IPS-15b (cell line): ENCODE measurements at regions not wholly inside any gene's neighbourhood (a gene's known extent, or its start where the extent isn't known, plus 50 kb on each side); places are given as distances from the start of the nearest gene placed in this dataset.

Experiments used
- H3K27me3 ChIP-seq: one replicate; pipeline ENCODE4 v1.6.1; 2013; ENCODE audit warnings: low read length; ENCODE audit not compliant: control insufficient read depth, insufficient read depth
- H3K36me3 ChIP-seq: one replicate; pipeline ENCODE4 v1.6.1; 2013; ENCODE audit warnings: low read length; ENCODE audit not compliant: control insufficient read depth, insufficient read depth
- H3K4me1 ChIP-seq: one replicate; pipeline ENCODE4 v1.6.1; 2013; ENCODE audit warnings: mild to moderate bottlenecking, low read length; ENCODE audit not compliant: control insufficient read depth, insufficient read depth
- H3K4me3 ChIP-seq: one replicate; pipeline ENCODE4 v1.5.1; 2013; ENCODE audit warnings: low read depth, low read length
- H3K9ac ChIP-seq: one replicate; pipeline ENCODE4 v1.6.1; 2013; ENCODE audit warnings: low read depth, mild to moderate bottlenecking, low read length
- H3K9me3 ChIP-seq: one replicate; pipeline ENCODE4 v1.6.1; 2013; ENCODE audit warnings: mild to moderate bottlenecking, low read length; ENCODE audit not compliant: control insufficient read depth, insufficient read depth

- no peak overlapping the region for H3K9ac ChIP-seq
- H3K4me3 ChIP-seq = no peak overlapping the region
- no peaks in the 10 kb centered on the region for H3K4me1 ChIP-seq
- no peaks in the 10 kb centered on the region for H3K27me3 ChIP-seq
- H3K9me3 ChIP-seq = no peaks in the 10 kb centered on the region
- no peaks in the 10 kb centered on the region for H3K36me3 ChIP-seq
Observed at GRCh38 chr3:168575750-168576149, 480.0 kb upstream of the GOLIM4 start.

GRCh38 chr3:168574455-168575158, 478.9 kb upstream of the GOLIM4 start:
- no peaks in the 10 kb centered on the region for H3K27me3 ChIP-seq
- H3K4me1 ChIP-seq = no peaks in the 10 kb centered on the region
- H3K36me3 ChIP-seq = no peaks in the 10 kb centered on the region
- H3K4me3 ChIP-seq = no peak overlapping the region
- no peak overlapping the region for H3K9ac ChIP-seq
- H3K9me3 ChIP-seq = no peaks in the 10 kb centered on the region

GRCh38 chr3:168570404-168571155, 474.9 kb upstream of the GOLIM4 start:
- no peak overlapping the region for H3K9ac ChIP-seq
- no peaks in the 10 kb centered on the region for H3K27me3 ChIP-seq
- H3K9me3 ChIP-seq = no peaks in the 10 kb centered on the region
- H3K4me1 ChIP-seq = no peaks in the 10 kb centered on the region
- H3K36me3 ChIP-seq = no peaks in the 10 kb centered on the region
- no peak overlapping the region for H3K4me3 ChIP-seq

GRCh38 chr3:168558728-168559411, 463.1 kb upstream of the GOLIM4 start:
- Histone ChIP-seq H3K36me3 (no peaks in the 10 kb centered on the region), H3K9me3 (no peaks in the 10 kb centered on the region), H3K27me3 (no peaks in the 10 kb centered on the region), H3K4me3 (no peak overlapping the region), H3K4me1 (no peaks in the 10 kb centered on the region), H3K9ac (no peak overlapping the region)

GRCh38 chr3:168552251-168552650, 456.5 kb upstream of the GOLIM4 start:
- H3K27me3 ChIP-seq = no peaks in the 10 kb centered on the region
- H3K9ac ChIP-seq = no peak overlapping the region
- no peaks in the 10 kb centered on the region for H3K4me1 ChIP-seq
- H3K36me3 ChIP-seq = no peaks in the 10 kb centered on the region
- H3K9me3 ChIP-seq = no peaks in the 10 kb centered on the region
- no peak overlapping the region for H3K4me3 ChIP-seq

GRCh38 chr3:168548719-168549118, 453.0 kb upstream of the GOLIM4 start:
- no peaks in the 10 kb centered on the region for H3K36me3 ChIP-seq
- no peak overlapping the region for H3K9ac ChIP-seq
- H3K4me1 ChIP-seq = peaks cover 17% of the 10 kb centered on the region
- H3K4me3 ChIP-seq = no peak overlapping the region
- no peaks in the 10 kb centered on the region for H3K9me3 ChIP-seq
- no peaks in the 10 kb centered on the region for H3K27me3 ChIP-seq

- Histone ChIP-seq H3K9ac (no peak overlapping the region), H3K27me3 (no peaks in the 10 kb centered on the region), H3K36me3 (no peaks in the 10 kb centered on the region), H3K4me1 (peaks cover 22% of the 10 kb centered on the region), H3K9me3 (no peaks in the 10 kb centered on the region), H3K4me3 (no peak overlapping the region)
Observed at GRCh38 chr3:168546707-168547106, 451.0 kb upstream of the GOLIM4 start.

- Histone ChIP-seq H3K9me3 (no peaks in the 10 kb centered on the region), H3K4me3 (no peak overlapping the region)
Observed at GRCh38 chr3:168545591-168545990, 449.9 kb upstream of the GOLIM4 start.

GRCh38 chr3:168544097-168544957, 448.6 kb upstream of the GOLIM4 start:
- H3K9me3 ChIP-seq = no peaks in the 10 kb centered on the region
- no peaks in the 10 kb centered on the region for H3K36me3 ChIP-seq
- no peak overlapping the region for H3K4me3 ChIP-seq
- H3K27me3 ChIP-seq = no peaks in the 10 kb centered on the region
- H3K9ac ChIP-seq = no peak overlapping the region
- peaks cover 22% of the 10 kb centered on the region for H3K4me1 ChIP-seq

More at GRCh38 chr3:168545591-168545990, 449.9 kb upstream of the GOLIM4 start:
- H3K27me3 ChIP-seq = no peaks in the 10 kb centered on the region
- no peak overlapping the region for H3K9ac ChIP-seq
- no peaks in the 10 kb centered on the region for H3K36me3 ChIP-seq
- peaks cover 22% of the 10 kb centered on the region for H3K4me1 ChIP-seq

GRCh38 chr3:168540726-168541125, 445.0 kb upstream of the GOLIM4 start:
- H3K36me3 ChIP-seq = no peaks in the 10 kb centered on the region
- no peak overlapping the region for H3K4me3 ChIP-seq
- H3K9me3 ChIP-seq = no peaks in the 10 kb centered on the region
- H3K4me1 ChIP-seq = peaks cover 19% of the 10 kb centered on the region
- no peak overlapping the region for H3K9ac ChIP-seq
- no peaks in the 10 kb centered on the region for H3K27me3 ChIP-seq

GRCh38 chr3:168539909-168540308, 444.2 kb upstream of the GOLIM4 start:
- no peaks in the 10 kb centered on the region for H3K27me3 ChIP-seq
- no peaks in the 10 kb centered on the region for H3K36me3 ChIP-seq
- H3K4me3 ChIP-seq = no peak overlapping the region
- peaks cover 15% of the 10 kb centered on the region for H3K4me1 ChIP-seq
- H3K9me3 ChIP-seq = no peaks in the 10 kb centered on the region
- H3K9ac ChIP-seq = no peak overlapping the region
